Neural cell (in vitro differentiated cells): ENCODE measurements at regions not wholly inside any gene's neighbourhood (a gene's known extent, or its start where the extent isn't known, plus 50 kb on each side); places are given as distances from the start of the nearest gene placed in this dataset.

Source experiments
- CTCF ChIP-seq: fragments of 450-650 bp; IDR thresholded peaks from 2 replicates; pipeline ENCODE4 v1.5.1; 2014; ENCODE audit warnings: antibody characterized with exemption, mild to moderate bottlenecking, moderate library complexity; ENCODE audit not compliant: poor library complexity, severe bottlenecking
- EZH2 ChIP-seq: fragments of 200-600, 300-800 bp; shearing (Covaris generic), sonication (generic); IDR thresholded peaks from 2 replicates; pipeline ENCODE4 v1.6.1; 2014; ENCODE audit warnings: antibody characterized with exemption, low read length, borderline replicate concordance, mild to moderate bottlenecking; ENCODE audit not compliant: insufficient read depth, poor library complexity, severe bottlenecking
- POLR2AphosphoS5 ChIP-seq: IDR thresholded peaks from 2 replicates; pipeline ENCODE4 v1.6.1; 2012
- RAD21 ChIP-seq: fragments of 450-650 bp; conservative IDR thresholded peaks from 2 replicates; pipeline ENCODE4 v1.6.1; 2014; ENCODE audit warnings: antibody characterized with exemption, mild to moderate bottlenecking, moderate library complexity
- SMC3 ChIP-seq: fragments of 450-650 bp; conservative IDR thresholded peaks from 2 replicates; pipeline ENCODE4 v1.6.1; 2014; ENCODE audit warnings: antibody characterized with exemption, mild to moderate bottlenecking, moderate library complexity; ENCODE audit not compliant: poor library complexity
- TAF1 ChIP-seq: IDR thresholded peaks from 2 replicates; pipeline ENCODE4 v1.6.1; 2012; ENCODE audit warnings: low read depth

GRCh38 chr2:53561155-53561554 is 206.4 kb upstream of the CHAC2 start:
- no peak for TF ChIP-seq CTCF
- TF ChIP-seq TAF1 = no peak
- TF ChIP-seq RAD21 = no peak
- no peak for TF ChIP-seq POLR2AphosphoS5
- TF ChIP-seq EZH2 = no peak
- no peak for TF ChIP-seq SMC3
